ENCODE measurements at regions not wholly inside any gene's neighbourhood (a gene's known extent, or its start where the extent isn't known, plus 50 kb on each side); places are given as distances from the start of the nearest gene placed in this dataset.

DNA sequence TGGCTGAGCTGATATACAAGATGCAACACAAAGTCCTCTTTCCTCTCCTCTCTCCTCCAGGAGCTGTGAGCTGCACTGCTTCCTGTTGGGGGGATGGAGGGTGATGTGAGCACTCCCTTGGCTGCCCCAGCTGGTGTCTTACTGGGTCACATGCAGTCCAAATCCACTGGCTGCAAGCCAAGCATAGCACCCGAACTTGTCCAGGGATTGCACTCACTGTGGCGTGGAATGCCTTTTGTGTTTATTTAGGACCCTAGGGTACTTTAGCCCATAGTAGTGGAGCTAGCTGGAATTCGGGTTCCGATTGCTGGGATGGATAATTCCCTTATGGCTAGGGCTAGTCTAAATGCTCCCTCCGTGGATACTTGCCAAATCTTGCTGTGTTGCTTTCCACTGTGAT lies 424.9 kb upstream of the SYT1 start:
- DNase-seq (ENCODE audit: extremely low read depth, low read depth) = no peak
- no peak for TF ChIP-seq CTCF (IDR thresholded peaks at IDR 0.05; ENCODE audit: low read depth, low read length, missing control alignments)
- no peak overlapping the region for H3K4me3 ChIP-seq (replicated peaks; ENCODE audit: low read depth, low read length)

DNA sequence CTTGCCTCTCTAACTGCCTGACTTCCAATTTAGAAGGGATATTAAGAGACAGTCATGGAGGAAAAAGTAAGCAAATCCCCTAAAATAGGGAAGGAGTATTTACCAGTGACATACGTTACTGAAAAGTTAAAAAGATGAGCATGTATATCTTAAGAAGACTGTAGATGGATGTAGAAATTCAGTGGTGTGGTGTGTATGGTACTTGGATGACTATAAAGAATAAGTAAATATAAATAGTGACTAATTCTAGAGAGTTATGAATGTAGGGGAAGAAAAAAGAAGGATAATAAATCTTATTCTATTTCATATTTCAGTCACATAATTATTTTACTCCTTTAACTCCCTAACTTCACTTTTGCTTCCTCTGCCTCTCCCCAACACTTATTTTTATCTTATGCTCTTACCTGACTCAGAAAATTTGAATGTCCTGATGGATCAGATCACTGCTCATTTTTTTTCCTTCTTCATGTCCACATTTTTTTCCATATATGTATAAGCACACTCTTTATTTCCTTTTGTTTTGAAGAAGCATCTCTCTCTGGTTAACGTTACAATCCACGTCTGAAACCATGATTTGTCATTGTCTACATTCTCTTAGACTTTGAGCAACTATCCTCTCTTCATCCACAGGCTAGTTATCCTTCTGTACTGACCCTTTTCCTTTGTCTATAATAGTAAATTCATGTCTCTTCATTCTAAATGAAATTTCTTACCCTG lies 422.7 kb upstream of the SYT1 start:
- no peak for DNase-seq (ENCODE audit: extremely low read depth, low read depth)
- no peak for TF ChIP-seq CTCF (IDR thresholded peaks at IDR 0.05; ENCODE audit: low read depth, low read length, missing control alignments)

GRCh38 chr12:78442454-78442801 lies 422.1 kb upstream of the SYT1 start:
- TF ChIP-seq CTCF (IDR thresholded peaks at IDR 0.05; ENCODE audit: low read depth, low read length, missing control alignments) = no peak
- DNase-seq (ENCODE audit: extremely low read depth, low read depth) = no peak
- no peak overlapping the region for H3K4me3 ChIP-seq (replicated peaks; ENCODE audit: low read depth, low read length)

More for the DNA sequence above, 422.7 kb upstream of the SYT1 start:
- H3K4me3 ChIP-seq (replicated peaks; ENCODE audit: low read depth, low read length) = no peak overlapping the region

DNA sequence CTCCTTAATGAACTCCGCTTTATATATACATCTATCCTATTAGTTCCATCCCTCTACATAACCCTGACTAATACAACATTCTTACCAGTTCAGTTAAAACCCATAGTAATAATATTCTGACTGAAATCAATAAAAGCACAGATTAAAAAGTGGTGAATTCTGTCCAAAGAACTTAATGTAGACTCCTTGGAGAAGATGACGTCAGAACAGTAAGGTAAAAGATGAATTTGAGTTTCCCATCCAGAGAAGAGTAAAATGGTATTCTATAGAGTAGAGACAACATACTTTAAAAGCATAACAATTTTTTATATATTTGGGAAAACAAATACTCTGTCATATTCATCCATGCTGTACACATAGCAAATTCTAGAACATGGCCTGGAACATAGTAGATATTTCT lies 418.0 kb upstream of the SYT1 start:
- no peak overlapping the region for H3K4me3 ChIP-seq (replicated peaks; ENCODE audit: low read depth, low read length)
- no peak for DNase-seq (ENCODE audit: extremely low read depth, low read depth)
- no peak for TF ChIP-seq CTCF (IDR thresholded peaks at IDR 0.05; ENCODE audit: low read depth, low read length, missing control alignments)

DNA sequence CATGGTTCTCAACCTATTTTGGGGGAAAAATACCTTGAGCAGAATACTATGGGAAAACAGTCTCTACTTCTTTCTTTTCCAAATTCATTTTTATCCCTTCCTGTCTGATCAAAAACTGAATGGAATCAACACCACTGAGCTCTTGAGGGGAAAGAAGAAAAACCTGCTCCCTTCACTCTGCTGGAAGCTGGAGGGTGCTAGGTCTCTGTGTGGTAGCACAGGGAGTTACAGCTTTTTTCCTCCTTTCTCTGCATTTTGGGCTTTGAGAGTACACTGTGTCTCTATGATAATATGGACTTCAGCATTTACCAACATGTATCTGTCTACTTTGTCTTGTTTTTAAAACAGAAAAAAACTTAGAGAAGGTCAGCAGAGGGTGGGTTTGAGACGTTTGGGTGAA lies 417.2 kb upstream of the SYT1 start:
- no peak overlapping the region for H3K4me3 ChIP-seq (replicated peaks; ENCODE audit: low read depth, low read length)
- no peak for TF ChIP-seq CTCF (IDR thresholded peaks at IDR 0.05; ENCODE audit: low read depth, low read length, missing control alignments)
- DNase-seq (ENCODE audit: extremely low read depth, low read depth) = no peak

- no peak overlapping the region for H3K4me3 ChIP-seq (replicated peaks; ENCODE audit: low read depth, low read length)
- DNase-seq (ENCODE audit: extremely low read depth, low read depth) = no peak
- TF ChIP-seq CTCF (IDR thresholded peaks at IDR 0.05; ENCODE audit: low read depth, low read length, missing control alignments) = no peak
Observed at GRCh38 chr12:78448692-78449091, 415.9 kb upstream of the SYT1 start.

DNA sequence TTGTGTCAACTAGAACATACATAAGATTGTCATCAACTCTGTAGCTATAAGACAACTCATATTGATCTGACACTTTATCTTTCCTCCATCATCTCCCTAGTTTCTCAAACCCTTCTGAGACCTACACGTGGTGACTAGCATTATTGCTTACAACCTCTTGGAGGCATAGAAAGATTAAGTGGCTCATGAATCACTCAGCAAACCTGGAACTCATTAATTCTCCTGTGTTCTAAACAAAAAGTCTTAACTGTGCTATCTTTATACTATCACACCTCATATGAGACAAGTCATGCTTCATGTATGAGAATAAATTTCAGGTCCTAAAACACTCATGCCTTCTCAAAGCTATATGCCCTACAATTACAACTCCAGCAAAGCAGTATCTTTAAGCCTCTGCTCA lies 408.6 kb upstream of the SYT1 start:
- no peak overlapping the region for H3K4me3 ChIP-seq (replicated peaks; ENCODE audit: low read depth, low read length)
- DNase-seq (ENCODE audit: extremely low read depth, low read depth) = no peak
- TF ChIP-seq CTCF (IDR thresholded peaks at IDR 0.05; ENCODE audit: low read depth, low read length, missing control alignments) = no peak

Measured in HFF-Myc (cell line).